Pons (tissue), 1 donor: ENCODE measurements at regions not wholly inside any gene's neighbourhood (a gene's known extent, or its start where the extent isn't known, plus 50 kb on each side); places are given as distances from the start of the nearest gene placed in this dataset.

Source experiments
- DNase-seq: peaks from one replicate; pipeline ENCODE4 v3.0.0-alpha.2; 2016; ENCODE audit warnings: low spot score

DNA sequence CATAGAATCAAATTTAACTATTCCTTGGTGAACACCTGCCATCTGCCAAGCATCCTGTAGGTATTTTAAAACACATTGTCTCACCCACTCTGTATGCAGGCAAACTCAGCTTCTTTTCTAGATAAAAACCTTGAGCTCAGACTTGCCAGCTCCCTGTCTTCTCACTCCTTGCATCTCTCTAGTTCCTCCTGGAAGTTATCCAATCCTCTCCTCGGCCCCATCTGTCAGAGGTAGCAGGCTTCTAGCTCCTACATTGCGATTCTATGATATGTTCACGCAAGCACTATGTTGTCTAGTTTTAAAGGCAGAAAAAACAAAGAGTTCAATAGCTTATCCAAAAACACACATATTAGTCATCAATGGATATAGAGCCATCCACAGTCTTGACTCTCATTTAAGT, 67.0 kb upstream of the APCDD1 start:
- no peak for DNase-seq

DNA sequence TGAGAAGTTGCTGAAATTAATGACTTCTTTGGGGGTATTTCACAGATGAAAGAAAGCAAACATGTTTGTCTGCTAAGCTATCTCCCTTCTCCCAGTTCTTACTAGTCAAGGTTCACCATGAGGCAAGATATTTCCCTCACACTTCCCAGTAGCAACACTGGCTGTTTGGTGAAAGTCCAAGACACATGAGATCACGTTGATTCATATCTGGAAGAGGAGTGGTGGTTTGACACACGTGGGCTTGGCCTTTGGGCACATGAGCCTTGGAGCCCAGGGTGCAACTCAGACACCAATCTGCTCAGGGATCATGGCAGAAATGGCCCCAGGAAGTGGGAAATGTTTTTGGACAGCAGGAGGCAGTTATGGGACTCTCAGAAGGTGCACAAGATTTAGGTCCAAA, 66.1 kb upstream of the APCDD1 start:
- no peak for DNase-seq

DNA sequence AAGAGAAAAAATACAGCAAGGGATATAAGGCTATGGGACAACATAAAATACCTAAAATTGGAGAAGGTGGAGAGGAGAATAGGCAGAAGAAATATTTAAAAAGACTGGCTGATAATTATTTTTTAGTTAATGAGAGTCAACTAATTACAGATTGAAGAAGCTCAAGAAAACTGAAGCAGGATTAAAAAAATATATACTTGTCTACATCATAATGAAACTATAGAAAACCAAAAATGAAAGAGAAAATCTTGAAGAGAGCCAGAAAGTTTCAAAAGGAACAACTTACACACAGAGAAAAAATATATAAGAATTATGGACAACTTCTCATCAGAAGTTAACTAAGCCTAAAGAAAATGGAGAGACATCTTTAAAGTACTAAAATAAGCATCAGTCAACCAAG, 62.9 kb upstream of the APCDD1 start:
- no peak for DNase-seq

DNA sequence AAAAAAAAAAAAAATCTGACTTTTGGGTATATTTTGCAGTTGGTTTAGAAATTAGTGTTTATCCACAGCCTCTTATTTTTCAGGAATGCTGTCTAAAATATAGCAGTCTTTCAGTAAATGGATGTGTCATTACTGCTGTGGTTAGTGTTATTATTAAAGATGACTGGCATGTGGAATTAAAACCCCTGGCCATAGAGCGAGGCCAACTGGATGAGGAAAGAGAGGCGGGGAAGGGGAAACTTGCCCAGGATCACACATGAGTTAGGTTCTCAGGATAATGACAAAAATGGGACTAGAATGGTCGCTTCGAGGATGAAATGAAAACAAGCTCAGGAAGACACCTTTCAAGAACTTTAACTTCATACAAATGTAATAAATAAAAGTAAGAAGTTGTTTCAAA, 57.4 kb upstream of the APCDD1 start:
- no peak for DNase-seq

DNA sequence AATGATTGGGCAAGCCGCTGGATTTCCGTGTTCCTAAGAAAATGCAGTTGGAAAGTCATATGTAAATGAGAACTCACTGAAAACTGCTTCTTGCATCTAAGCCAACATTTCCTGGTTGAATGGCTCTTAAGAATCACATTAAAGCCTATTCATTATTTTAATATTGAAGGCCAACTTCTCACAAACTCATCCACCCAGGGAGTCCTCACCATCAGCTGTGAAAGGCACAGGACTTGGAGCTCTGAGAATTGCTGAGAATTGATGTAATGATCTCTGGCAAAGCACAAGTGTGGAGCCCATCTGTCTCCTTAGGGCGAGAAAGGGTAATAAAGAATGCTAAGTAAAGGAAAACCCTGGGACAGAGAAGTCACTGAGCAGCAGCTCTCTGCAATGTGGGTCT, 55.9 kb upstream of the APCDD1 start:
- DNase-seq = peak; percentile 72

DNA sequence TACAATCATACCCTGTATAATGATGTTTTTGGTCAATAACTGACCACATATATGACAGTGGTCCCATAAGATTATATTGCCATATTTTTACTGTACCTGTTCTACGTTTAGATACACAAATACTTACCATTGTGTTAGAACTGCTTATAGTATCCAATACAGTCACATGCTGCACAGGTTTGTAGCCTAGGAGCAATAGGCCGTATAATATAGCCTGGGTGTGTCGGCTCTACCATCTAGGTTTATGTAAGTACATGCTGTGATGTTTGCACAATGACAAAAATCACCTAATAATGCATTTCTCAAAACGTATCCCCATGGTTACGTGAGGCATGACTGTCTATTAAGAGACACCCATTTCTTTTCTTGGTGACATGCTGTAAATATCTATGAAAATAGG, 55.0 kb upstream of the APCDD1 start:
- no peak for DNase-seq

DNA sequence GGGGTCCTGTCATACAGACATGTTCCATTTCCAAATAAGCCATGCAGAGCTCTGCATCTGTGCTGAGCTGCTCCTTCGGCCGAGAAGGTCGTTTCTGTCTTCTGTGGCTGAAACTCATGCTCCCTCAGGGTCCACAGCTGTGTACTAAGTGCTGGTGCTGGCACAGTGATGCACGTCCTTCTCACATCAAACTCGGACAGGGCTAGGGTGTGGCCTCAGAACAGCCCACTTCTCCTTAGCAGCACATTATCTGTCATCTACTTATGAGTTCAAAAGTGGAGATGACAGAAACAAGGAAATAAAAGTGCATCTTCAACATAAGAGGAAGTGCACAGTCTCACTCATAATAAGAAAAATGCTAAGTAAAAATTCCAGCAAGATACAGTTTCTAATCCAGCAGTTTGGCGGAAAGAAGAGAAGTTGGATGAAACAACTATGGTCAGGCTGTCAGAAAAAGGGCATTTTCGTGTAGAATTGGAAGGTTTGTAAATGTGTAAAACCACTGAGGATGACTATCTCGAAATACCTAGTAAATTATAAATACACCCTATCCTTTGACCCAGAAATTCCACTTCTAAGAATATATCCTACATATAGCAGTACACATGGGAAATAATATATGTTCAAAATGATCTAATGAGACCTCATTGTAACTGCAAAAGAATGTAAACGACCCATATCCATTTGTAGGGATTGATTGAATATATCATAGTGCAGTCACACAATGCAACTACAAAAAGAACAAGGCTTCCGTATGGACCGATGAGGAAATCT, 53.7 kb upstream of the APCDD1 start:
- no peak for DNase-seq

DNA sequence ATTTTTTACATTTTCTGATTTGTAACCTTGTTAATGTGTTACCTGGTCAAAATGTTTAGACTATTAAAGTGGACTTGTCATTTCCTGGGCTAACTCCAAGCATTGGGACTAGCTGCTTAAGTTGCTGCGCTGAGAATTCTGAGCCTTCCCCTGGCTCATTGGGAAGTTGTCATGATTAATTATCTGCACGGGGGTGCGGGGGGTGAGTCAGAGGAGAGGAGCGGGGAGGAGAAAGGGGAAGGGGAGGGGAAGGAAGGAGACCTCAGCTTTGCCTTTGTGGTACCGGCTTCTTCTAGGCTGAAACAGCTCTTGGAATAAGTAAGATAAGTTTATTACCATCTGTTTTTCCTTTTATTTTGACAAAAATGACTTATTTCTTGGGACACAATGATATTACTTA, 52.9 kb upstream of the APCDD1 start:
- no peak for DNase-seq

DNA sequence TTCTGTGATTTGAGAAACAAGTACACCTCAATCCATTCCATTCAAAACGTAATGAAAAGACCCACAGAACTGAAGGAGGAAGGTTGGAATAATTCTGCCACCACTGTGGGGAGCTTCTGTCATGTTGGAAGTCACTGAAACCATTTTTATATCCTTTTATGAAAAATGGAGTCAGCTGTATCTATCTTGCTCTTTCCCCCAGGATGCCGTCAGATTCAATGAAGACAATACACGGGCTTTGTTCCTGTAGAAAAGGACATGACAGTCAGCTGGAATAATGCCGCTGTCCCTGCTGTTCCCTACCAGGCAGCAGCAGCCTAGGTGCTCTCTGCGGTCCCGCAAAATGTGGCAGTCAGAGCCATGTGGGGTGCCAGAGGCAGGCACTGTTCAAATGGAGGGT, 52.5 kb upstream of the APCDD1 start:
- DNase-seq = peak; percentile 58

DNA sequence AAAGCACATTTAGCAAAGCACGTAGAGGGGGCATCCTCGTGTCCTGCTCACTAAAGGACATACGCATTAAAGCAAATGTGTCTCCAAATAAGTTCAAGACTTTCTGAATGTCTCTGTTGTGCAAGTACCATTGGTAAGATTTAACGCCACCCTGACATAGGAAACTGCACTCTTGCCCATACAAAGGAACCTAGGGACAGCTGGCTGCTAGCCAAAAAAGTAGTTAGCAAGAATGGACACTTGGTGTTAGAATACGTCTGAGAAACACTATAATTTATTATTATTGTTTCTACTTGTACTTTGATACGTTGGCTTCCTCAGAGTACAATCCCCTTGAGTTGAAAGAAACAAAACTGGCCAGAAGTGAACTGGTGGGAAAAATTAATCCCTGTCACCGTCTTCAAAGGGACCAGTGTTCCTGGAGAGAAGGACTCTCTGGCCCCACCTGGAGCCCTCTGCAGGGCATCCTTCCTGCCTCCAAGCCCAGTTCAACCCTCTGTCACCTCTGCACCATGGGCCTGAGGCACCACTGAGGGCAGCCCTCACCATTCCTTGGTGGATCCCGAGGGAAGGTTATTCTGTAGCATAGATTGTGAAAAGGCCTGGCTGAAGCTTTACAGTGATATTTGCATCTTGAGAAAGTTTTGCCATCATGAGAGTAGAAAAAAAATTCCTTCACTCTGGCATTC, 51.4 kb upstream of the APCDD1 start:
- no peak for DNase-seq

DNA sequence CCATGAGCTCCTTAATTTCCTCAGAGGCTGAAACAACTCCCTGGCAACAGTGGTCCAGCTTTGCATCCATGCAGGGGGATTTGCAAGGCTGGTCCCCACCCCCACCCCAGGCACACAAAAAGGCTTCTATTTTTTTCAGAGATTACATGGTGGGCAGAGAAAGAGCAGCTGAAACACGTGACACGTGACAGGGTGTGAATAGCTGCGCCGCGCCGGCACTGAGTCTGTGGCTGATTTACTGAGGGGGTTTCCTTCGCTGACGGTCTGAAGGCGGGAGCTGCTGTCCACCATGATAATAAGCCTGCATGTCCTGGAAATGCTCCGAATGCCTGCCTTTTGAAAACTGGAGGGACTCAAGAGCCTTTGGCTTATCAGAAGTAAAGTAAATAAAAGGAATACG, 50.7 kb upstream of the APCDD1 start:
- no peak for DNase-seq

DNA sequence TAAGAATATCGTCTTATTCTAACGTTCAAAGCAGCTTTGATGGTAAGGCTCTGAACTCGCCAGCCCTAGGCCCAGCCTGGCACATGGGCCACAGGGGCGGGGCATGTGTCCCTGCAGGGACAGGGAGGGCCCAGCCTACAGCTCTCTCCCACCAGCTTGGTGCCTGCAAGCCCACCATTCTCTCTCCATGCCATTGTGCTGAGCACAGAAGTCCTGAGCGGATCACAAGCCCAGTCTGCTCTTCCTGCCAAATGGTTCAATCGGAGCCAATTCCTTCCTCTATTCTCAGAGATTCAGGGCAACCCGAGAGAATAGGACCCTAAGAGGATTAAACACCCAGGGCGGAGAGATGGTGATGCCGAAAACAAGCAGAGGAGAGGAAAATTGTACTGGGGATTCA, 50.3 kb upstream of the APCDD1 start:
- peak; percentile 57 for DNase-seq
